GM04503 (cell line): ENCODE measurements at regions not wholly inside any gene's neighbourhood (a gene's known extent, or its start where the extent isn't known, plus 50 kb on each side); places are given as distances from the start of the nearest gene placed in this dataset.
"Not testable (repeated sequence)": the region's sequence is repeated elsewhere in the genome, so short reads cannot be mapped to it uniquely, and the experiment has no call there.

Source experiments
- DNase-seq: peaks from one replicate; pipeline ENCODE4 v3.0.0-alpha.2; 2012; ENCODE audit warnings: low read depth

GRCh38 chr1:73854527-73854926, 343.4 kb downstream of the LRRIQ3 start:
- no peak for DNase-seq

- no peak for DNase-seq
Measured at GRCh38 chr1:73842436-73842835, 355.5 kb downstream of the LRRIQ3 start.

GRCh38 chr1:73839922-73840321, 358.1 kb downstream of the LRRIQ3 start:
- DNase-seq = no peak

GRCh38 chr1:73832276-73833181, 365.4 kb downstream of the LRRIQ3 start:
- DNase-seq = peak; percentile 11

GRCh38 chr1:73827283-73827682, 370.7 kb downstream of the LRRIQ3 start:
- not testable (repeated sequence) for DNase-seq

- no peak for DNase-seq
Measured at GRCh38 chr1:73824065-73824464, 373.9 kb downstream of the LRRIQ3 start.

- no peak for DNase-seq
Measured at GRCh38 chr1:73821520-73821919, 376.5 kb downstream of the LRRIQ3 start.

- DNase-seq = no peak
Measured at GRCh38 chr1:73820843-73821242, 377.1 kb downstream of the LRRIQ3 start.

- no peak for DNase-seq
Measured at GRCh38 chr1:73813716-73814115, 384.3 kb downstream of the LRRIQ3 start.

GRCh38 chr1:73813236-73813635, 384.7 kb downstream of the LRRIQ3 start:
- no peak for DNase-seq

GRCh38 chr1:73811798-73812197, 386.2 kb downstream of the LRRIQ3 start:
- no peak for DNase-seq

GRCh38 chr1:73804935-73805334, 393.0 kb downstream of the LRRIQ3 start:
- no peak for DNase-seq

GRCh38 chr1:73803380-73803779, 394.6 kb downstream of the LRRIQ3 start:
- no peak for DNase-seq

GRCh38 chr1:73801912-73802429, 396.0 kb downstream of the LRRIQ3 start:
- no peak for DNase-seq

GRCh38 chr1:73800376-73800775, 397.6 kb downstream of the LRRIQ3 start:
- peak; percentile 22 for DNase-seq

GRCh38 chr1:73789965-73790364, 408.0 kb downstream of the LRRIQ3 start:
- no peak for DNase-seq

- DNase-seq = no peak
Measured at GRCh38 chr1:73784026-73784425, 413.9 kb downstream of the LRRIQ3 start.

GRCh38 chr1:73783352-73783751, 414.6 kb downstream of the LRRIQ3 start:
- no peak for DNase-seq

GRCh38 chr1:73782901-73783300, 415.1 kb downstream of the LRRIQ3 start:
- DNase-seq = no peak

GRCh38 chr1:73781251-73781650, 416.7 kb downstream of the LRRIQ3 start:
- DNase-seq = no peak

GRCh38 chr1:73778471-73778870, 419.5 kb downstream of the LRRIQ3 start:
- no peak for DNase-seq

- DNase-seq = no peak
Measured at GRCh38 chr1:73775896-73776295, 422.1 kb downstream of the LRRIQ3 start.

- DNase-seq = no peak
Measured at GRCh38 chr1:73772941-73773340, 425.0 kb downstream of the LRRIQ3 start.

GRCh38 chr1:73771396-73771795, 426.6 kb downstream of the LRRIQ3 start:
- DNase-seq = no peak
